A673 (cell line): ENCODE measurements at regions not wholly inside any gene's neighbourhood (a gene's known extent, or its start where the extent isn't known, plus 50 kb on each side); places are given as distances from the start of the nearest gene placed in this dataset.

Experiments used
- CTCF ChIP-seq: fragments of 300-800, 200-600 bp; sonication (generic); conservative IDR thresholded peaks from 2 replicates; pipeline ENCODE4 v1.5.1; 2017; ENCODE audit warnings: low read depth, mild to moderate bottlenecking, antibody characterized with exemption, low read length, moderate library complexity, mixed read lengths
- EZH2 ChIP-seq: fragments of 200-600 bp; sonication (generic); IDR thresholded peaks from 2 replicates; pipeline ENCODE4 v1.6.1; 2017; ENCODE audit warnings: borderline replicate concordance, low read depth, mild to moderate bottlenecking, mixed read lengths, antibody characterized with exemption, low read length; ENCODE audit not compliant: poor library complexity, severe bottlenecking

GRCh38 chr20:12345978-12346377 lies 428.3 kb downstream of the BTBD3 start:
- TF ChIP-seq CTCF = no peak
- no peak for TF ChIP-seq EZH2
